HAP-1 (cell line): ENCODE measurements at regions not wholly inside any gene's neighbourhood (a gene's known extent, or its start where the extent isn't known, plus 50 kb on each side); places are given as distances from the start of the nearest gene placed in this dataset.

Source experiments
- DNase-seq, 2 experiments: peaks; one replicate each; pipeline ENCODE4 v3.0.0-alpha.2; 2016 to 2020; ENCODE audit warnings: low spot score in 2 of 2
- H3K27me3 ChIP-seq: fragments of 250-450 bp; sonication (Bioruptor Pico); 2 replicates; pipeline ENCODE4 v1.5.1; 2020; ENCODE audit warnings: low read depth, mild to moderate bottlenecking, moderate library complexity
- H3K36me3 ChIP-seq: fragments of 250-450 bp; sonication (Bioruptor Pico); replicated peaks from 2 replicates; pipeline ENCODE4 v1.5.1; 2020; ENCODE audit warnings: mild to moderate bottlenecking
- H3K4me1 ChIP-seq: fragments of 250-450 bp; sonication (Bioruptor Pico); 2 replicates; pipeline ENCODE4 v1.5.1; 2020; ENCODE audit warnings: mild to moderate bottlenecking
- H3K4me3 ChIP-seq: fragments of 250-450 bp; sonication (Bioruptor Pico); 2 replicates; pipeline ENCODE4 v1.5.1; 2020; ENCODE audit warnings: mild to moderate bottlenecking, moderate library complexity
- H3K9me3 ChIP-seq: fragments of 250-450 bp; sonication (Bioruptor Pico); 2 replicates; pipeline ENCODE4 v1.5.1; 2020; ENCODE audit warnings: mild to moderate bottlenecking, moderate library complexity
- in situ Hi-C: fragments of 300-500 bp; cut with MboI; formaldehyde crosslinking; loops from 3 replicates; pipeline ENCODE4 v1.14.3; 2020; ENCODE audit warnings: low sequenced_read_pairs, inconsistent platforms, mixed read lengths

DNA sequence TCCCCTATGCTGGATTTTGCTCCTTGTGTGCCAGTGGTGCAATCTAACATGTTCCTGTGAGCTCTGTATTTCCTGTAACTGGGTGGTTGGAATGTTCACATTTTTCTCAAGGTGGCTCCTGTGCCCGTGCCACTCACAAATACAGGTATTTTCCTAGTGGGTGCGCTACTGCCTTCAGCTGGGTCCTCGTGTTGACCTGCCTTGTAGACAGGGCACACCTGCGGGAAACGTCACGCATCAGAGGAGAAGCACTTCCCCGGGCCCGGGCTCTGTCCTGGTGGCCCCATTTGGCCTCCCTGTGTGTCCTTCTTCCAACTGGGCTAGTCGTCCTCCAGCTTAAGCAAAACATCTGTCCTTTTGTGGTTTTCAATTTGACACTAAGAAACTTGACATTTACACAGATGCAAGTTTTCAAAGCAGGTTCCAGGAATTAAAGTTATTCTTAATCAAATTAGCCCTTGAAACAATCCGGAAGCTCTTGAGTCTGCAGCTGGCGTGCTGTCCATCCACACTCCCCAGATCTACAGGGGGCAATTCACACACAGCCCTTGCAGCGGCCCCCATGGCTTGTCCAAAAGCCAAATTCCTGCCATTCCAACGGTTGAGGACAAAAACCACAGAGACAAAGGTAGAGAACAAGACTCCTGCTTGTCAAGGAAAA lies 275.1 kb downstream of the CDC5L start:
- H3K4me1 ChIP-seq: peaks cover 51% of the 10 kb centered on the region
- H3K36me3 ChIP-seq: no peaks in the 10 kb centered on the region
- no peaks in the 10 kb centered on the region for H3K9me3 ChIP-seq
- H3K27me3 ChIP-seq: no peaks in the 10 kb centered on the region
- in situ Hi-C loops: loop anchor here (25.0 kb wide), 1 partner anchor 750 kb away; no protein-coding TSS in a partner anchor
- no peak overlapping the region for H3K4me3 ChIP-seq
- DNase-seq: peak; percentile 70 to 81

DNA sequence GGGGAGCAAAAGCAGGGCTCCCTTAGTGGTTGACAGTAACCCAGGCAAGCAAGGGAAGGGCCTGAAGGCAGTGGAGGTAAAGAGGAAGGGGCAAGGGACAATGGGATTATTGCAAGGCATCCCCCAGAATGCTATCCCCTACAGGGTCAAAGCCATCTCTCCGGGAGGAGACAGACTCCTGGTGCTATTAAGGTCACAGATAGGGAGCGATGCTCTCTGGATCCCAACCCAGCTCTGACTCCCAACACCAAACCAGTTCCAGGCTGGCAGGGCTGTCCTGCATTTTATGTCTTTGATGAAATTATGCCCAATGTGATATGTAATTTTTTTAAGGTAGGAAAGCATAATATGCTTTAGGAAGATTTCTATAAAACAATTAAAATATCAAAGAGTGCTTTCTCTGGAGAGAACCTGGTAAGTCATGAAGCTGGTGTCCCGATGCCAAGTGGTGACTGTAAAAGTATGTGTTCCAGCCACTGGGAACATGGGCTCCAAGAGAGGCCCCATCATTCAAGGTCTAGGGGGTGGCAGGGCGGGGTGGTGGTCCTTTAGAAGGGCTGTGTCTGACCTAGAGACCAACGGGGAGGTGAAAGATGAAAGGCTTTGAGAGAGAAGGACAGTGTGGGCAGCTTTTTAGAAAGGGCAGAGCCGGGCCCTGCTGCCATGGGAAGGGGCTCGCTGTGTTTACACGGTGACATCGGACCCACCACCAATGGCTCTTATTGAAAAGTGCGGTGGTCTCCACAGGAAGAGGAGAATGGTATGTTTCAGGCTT lies 276.5 kb downstream of the CDC5L start:
- Histone ChIP-seq H3K4me1 (peaks cover 52% of the 10 kb centered on the region), H3K36me3 (no peaks in the 10 kb centered on the region), H3K27me3 (no peaks in the 10 kb centered on the region), H3K4me3 (no peak overlapping the region), H3K9me3 (no peaks in the 10 kb centered on the region)
- in situ Hi-C loops: loop anchor here (25.0 kb wide), 1 partner anchor 748 kb away; no protein-coding TSS in a partner anchor
- DNase-seq: no peak

DNA sequence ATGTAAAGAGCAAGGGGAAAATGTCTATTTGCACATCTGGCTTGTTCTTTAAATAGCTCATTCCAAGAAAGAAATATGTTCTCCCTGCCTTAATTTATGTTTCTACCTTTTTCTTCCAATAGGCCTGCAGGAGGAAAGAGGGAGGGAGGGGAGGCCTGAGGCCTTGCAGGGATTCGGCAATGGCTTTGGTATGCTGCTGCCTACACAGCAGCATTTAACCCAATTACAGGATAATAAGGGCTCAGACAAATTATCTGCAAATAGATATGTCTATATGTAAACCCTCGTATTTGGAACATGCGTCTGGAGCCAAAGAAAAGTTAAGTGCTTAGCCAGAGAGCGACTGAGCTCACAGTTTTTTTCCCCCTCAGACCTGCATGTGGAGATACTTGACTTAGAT lies 277.2 kb downstream of the CDC5L start:
- Histone ChIP-seq H3K36me3 (no peaks in the 10 kb centered on the region), H3K9me3 (no peaks in the 10 kb centered on the region), H3K4me3 (no peak overlapping the region), H3K27me3 (no peaks in the 10 kb centered on the region), H3K4me1 (peaks cover 52% of the 10 kb centered on the region)
- peak; percentile 41 to 60 for DNase-seq
- in situ Hi-C loops: loop anchor here (25.0 kb wide), 1 partner anchor 748 kb away; no protein-coding TSS in a partner anchor

DNA sequence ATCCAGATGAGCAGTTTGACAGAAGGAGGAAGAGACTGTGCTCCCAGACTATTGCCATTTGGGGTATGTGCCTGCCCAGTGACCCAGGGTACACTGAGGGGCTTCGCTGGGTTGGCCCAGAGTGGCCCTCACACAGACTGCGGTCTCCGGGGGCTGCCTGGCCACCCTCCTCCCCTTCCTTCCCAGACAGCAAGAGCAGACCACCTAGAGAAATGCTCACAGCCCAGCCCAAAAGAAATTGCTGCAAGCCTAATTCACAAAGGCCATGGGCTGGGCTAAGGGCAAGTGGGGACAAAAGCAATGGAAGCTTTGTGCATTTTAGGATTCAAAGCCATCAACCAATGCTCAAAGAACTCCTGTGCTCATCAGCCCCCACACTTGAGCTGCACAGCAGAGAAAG lies 277.6 kb downstream of the CDC5L start:
- no peak for DNase-seq
- Histone ChIP-seq H3K27me3 (no peaks in the 10 kb centered on the region), H3K36me3 (no peaks in the 10 kb centered on the region), H3K4me3 (no peak overlapping the region), H3K4me1 (peaks cover 52% of the 10 kb centered on the region), H3K9me3 (no peaks in the 10 kb centered on the region)
- in situ Hi-C loops: loop anchor here (25.0 kb wide), 1 partner anchor 747 kb away; no protein-coding TSS in a partner anchor

DNA sequence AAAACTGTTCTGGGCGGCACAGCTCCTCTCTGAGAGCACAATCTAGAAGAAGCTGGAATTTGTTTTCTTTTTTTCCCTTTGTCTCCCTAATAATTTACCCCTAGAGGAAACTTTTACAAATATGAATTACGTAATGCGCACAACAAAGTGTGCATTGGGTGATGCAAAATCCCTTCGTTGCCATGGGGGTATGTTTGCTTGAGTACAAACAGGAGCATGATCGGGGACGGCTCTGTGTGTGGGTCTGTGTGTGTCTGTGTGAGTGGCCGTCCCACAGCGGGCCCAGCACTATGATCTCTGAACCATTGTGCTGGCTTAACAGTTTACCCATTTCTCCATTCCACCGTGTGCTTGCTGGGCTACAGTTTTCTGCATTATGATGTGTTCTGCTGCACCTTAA lies 278.2 kb downstream of the CDC5L start:
- Histone ChIP-seq H3K4me1 (peaks cover 52% of the 10 kb centered on the region), H3K4me3 (no peak overlapping the region), H3K27me3 (no peaks in the 10 kb centered on the region), H3K36me3 (no peaks in the 10 kb centered on the region), H3K9me3 (no peaks in the 10 kb centered on the region)
- no peak for DNase-seq
- in situ Hi-C loops: loop anchor here (25.0 kb wide), 1 partner anchor 747 kb away; no protein-coding TSS in a partner anchor

DNA sequence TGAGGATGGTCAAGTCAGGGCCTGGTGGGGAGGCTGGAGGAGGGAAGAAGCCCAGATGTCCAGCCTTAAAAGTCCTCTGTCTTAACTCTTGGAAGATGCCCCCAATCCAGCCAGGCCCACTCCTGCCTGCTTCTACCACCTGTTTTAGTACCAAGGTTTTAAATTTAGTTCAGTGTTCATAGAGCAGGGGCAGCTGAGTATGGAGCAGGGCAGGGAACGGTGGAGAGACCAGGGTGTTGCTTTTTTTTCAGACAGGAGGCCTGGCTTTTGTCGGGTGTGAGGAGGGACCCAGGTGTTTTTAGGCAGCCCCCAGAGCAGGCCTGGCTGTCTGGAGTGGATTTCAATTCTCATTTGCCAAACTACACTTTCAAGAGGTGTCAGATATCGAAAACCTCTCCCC lies 278.8 kb downstream of the CDC5L start:
- DNase-seq: no peak
- no peaks in the 10 kb centered on the region for H3K27me3 ChIP-seq
- in situ Hi-C loops: loop anchor here (25.0 kb wide), 1 partner anchor 746 kb away; no protein-coding TSS in a partner anchor

DNA sequence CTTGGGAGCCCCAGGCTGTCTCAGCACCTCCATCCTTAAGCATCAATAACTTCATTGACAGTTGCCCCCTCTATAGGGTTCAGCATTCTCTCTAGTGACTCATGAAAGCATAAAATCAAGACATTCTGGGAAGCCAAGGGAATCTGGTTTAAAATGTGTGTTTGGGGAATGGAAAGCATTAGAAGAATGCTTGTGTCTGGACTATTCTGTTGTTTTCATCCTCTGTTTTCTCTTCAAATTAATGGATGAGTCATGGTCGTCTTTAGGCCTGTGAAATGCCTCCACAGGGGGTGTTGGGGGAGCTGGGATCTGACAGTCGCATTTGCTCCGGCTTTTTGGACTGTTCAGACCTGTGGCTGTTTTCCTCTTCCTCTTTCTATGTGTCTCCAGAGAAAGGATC lies 279.7 kb downstream of the CDC5L start:
- Histone ChIP-seq H3K36me3 (no peaks in the 10 kb centered on the region), H3K9me3 (no peaks in the 10 kb centered on the region), H3K4me3 (no peak overlapping the region), H3K27me3 (no peaks in the 10 kb centered on the region), H3K4me1 (peaks cover 48% of the 10 kb centered on the region)
- peak; percentile 18 to 37 for DNase-seq
- in situ Hi-C loops: loop anchor here (25.0 kb wide), 1 partner anchor 745 kb away; no protein-coding TSS in a partner anchor

More for the DNA sequence above, 278.8 kb downstream of the CDC5L start:
- Histone ChIP-seq H3K9me3 (no peaks in the 10 kb centered on the region), H3K36me3 (no peaks in the 10 kb centered on the region), H3K4me3 (no peak overlapping the region), H3K4me1 (peaks cover 52% of the 10 kb centered on the region)

DNA sequence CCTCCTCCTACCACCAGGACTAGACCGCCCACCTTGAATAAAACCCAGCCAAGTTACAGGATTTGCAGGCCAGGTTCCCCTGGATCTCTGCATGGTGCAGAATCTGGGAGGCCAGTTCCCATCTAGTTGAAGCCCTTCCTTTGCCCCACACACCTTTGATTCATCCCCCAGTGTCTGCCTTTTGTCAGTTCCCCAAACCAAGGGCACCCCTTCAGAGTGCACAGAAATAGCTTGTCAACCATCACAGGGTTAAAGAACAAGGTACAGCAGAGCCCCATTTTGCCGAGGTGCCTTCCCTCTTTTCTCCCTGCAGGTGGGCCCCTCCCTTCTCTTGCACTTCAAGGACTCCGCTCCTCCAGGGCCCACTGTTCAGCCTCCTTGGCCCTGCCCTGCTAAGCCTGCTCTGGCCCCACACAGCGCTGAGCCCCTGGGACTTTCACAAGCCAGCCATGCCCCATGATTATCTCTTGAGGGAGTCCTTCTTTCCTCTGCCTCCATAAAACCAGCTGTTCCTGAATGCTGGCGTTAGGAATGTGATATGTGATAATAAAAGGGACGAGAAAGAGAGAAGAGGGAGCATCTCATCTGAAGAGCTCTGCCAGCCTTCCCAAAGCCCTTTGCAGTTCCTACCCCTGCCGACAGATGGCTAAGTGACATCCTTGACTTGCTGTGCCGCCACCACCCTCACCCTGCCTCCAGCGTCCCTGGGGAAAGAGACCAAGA lies 280.3 kb downstream of the CDC5L start:
- Histone ChIP-seq H3K4me1 (peaks cover 42% of the 10 kb centered on the region), H3K9me3 (no peaks in the 10 kb centered on the region), H3K27me3 (no peaks in the 10 kb centered on the region), H3K4me3 (no peak overlapping the region), H3K36me3 (no peaks in the 10 kb centered on the region)
- in situ Hi-C loops: loop anchor here (25.0 kb wide), 1 partner anchor 744 kb away; no protein-coding TSS in a partner anchor
- no peak for DNase-seq

DNA sequence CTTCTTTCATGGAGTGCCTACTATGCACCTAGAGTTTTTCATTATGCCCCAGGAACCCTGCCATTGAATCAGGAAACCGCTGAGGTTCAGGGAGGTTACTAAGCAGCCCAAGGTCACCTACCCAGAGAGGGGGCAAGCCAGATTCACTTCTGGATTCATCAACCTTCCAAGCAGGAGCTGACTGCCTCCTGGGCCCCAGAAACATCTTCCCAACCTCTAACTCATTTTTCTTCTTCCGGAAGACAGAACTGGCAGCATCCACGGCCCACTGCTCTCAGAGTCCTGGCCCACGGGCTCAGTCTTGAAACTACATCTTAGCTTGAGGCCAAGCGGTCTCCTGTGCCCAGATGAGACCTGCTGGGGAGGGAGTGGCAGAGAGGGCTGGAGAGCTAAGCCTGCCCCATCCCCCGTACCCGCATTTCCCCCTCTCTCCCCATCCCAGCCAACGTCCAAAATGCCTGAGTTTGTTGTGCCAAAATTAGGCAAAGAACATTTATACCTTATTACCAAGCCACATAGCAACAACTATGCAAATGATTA lies 281.0 kb downstream of the CDC5L start:
- H3K4me1 ChIP-seq: peaks cover 36% of the 10 kb centered on the region

DNA sequence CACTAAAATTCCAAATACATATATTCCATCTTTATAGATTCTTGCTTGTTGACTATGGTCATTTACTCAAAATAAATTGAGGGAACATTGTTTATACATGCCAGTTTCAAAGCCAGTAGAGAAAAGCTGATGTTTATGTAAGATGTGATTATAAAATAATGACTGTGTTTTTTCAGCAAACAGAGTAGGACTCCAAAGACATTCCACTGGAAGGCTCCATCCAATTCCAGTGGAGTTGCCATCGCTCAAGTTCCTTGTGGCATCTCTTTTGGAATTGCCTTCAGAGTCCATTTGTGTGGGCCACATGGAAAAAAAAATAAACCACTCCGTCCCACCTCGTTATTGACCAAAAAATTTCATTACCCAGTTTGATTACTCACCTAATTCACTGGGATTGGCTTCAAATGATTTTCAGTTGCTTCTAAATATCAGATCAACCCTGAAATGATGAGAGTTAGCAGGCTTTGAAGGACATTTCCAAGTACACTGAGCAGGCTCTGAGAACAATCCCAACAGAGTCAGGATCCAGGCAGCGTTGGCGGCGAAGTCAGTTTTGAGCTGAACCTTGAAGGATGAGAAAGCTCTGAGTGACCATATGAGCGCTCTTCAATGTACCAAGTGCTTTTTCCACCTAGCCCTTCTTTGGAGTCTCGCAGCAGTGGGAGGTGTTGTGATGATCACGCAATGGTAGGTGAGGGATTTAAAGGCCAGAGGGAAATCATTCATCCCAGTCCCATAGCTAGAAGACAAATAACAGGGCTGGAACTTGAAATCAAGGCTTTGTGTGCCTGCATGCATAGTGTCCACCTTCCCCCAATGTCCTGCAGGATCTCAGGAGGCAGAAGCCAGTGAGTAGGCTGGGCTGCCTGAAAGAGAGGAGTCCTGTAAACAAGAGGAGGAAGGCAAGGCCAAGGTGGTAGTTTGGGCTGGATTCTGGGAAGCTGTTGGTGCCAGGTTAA lies 281.7 kb downstream of the CDC5L start:
- Histone ChIP-seq H3K4me3 (no peak overlapping the region), H3K9me3 (no peaks in the 10 kb centered on the region), H3K36me3 (no peaks in the 10 kb centered on the region), H3K27me3 (no peaks in the 10 kb centered on the region), H3K4me1 (peaks cover 28% of the 10 kb centered on the region)
- in situ Hi-C loops: loop anchor here (25.0 kb wide), 1 partner anchor 743 kb away; no protein-coding TSS in a partner anchor
- DNase-seq: no peak

More for the DNA sequence above, 281.0 kb downstream of the CDC5L start:
- in situ Hi-C loops: loop anchor here (25.0 kb wide), 1 partner anchor 744 kb away; no protein-coding TSS in a partner anchor
- H3K9me3 ChIP-seq: no peaks in the 10 kb centered on the region
- H3K36me3 ChIP-seq: no peaks in the 10 kb centered on the region
- H3K4me3 ChIP-seq: no peak overlapping the region
- H3K27me3 ChIP-seq: no peaks in the 10 kb centered on the region
- DNase-seq: no peak

DNA sequence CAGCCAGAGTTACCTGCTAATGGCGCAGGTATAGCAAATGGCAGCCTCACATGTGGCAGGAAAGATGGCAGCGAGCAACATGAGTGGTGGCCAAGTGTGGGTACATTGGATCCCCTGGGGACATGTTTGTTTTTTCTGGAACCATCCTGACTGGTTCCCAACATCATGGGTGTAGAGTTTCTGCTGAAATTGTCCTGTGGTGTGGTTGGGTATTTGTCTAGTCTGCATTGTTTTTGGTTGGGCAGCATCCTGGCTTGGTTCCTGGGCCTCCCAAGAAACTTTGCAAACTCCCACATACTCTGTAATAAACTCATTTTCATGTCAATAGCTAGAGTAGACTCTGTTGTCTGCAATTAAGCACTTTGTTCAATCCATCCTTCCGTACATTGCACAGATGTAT lies 282.6 kb downstream of the CDC5L start:
- Histone ChIP-seq H3K36me3 (no peaks in the 10 kb centered on the region), H3K4me3 (no peak overlapping the region), H3K27me3 (no peaks in the 10 kb centered on the region), H3K9me3 (no peaks in the 10 kb centered on the region), H3K4me1 (peaks cover 22% of the 10 kb centered on the region)
- in situ Hi-C loops: loop anchor here (25.0 kb wide), 1 partner anchor 742 kb away; no protein-coding TSS in a partner anchor
- no peak for DNase-seq

DNA sequence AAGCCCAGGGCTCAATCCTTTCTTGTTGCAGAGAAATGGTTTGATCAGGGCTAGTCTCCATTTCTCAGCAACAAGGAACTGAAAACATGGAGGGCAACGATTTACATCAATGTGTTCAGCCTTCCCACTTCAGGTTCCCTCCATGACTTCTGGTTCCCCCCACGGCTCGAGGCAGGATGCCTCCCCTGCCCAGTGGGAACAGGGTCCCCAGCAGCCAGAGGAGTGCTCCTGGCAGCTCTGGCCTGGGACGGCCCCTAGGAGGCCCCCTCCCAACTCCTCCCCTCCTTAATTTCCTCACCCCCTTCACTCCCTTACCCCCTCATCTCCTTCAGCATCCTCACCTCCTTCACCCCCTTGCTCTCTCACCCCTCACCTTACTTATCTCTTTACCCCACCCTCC lies 283.8 kb downstream of the CDC5L start:
- no peaks in the 10 kb centered on the region for H3K9me3 ChIP-seq
- H3K36me3 ChIP-seq: no peaks in the 10 kb centered on the region
- no peaks in the 10 kb centered on the region for H3K27me3 ChIP-seq
- no peak for DNase-seq
- in situ Hi-C loops: loop anchor here (25.0 kb wide), 1 partner anchor 741 kb away; no protein-coding TSS in a partner anchor
- peaks cover 13% of the 10 kb centered on the region; the same call in 1 of the 2 replicates for H3K4me1 ChIP-seq
- no peak overlapping the region for H3K4me3 ChIP-seq
